GM23338 (cell line): ENCODE measurements at regions not wholly inside any gene's neighbourhood (a gene's known extent, or its start where the extent isn't known, plus 50 kb on each side); places are given as distances from the start of the nearest gene placed in this dataset.

Experiments used
- ATAC-seq: fragments of 200-7000 bp; cut with Tn5 transposase; 3 replicates; pipeline ENCODE4 v1.9.1; 2020
- DNase-seq: peaks from one replicate; pipeline ENCODE4 v3.0.0-alpha.2; 2015; ENCODE audit warnings: low spot score
- H2AFZ ChIP-seq: fragments of 200-600 bp; sonication (generic); 2 replicates; pipeline ENCODE4 v1.8.0; 2016; ENCODE audit warnings: antibody characterized with exemption, mild to moderate bottlenecking, moderate library complexity
- H3F3A ChIP-seq: fragments of 200-600 bp; sonication (generic); replicated peaks from 2 replicates; pipeline ENCODE4 v1.8.0; 2017; ENCODE audit warnings: antibody characterized with exemption, mixed run types, low read depth
- H3K27ac ChIP-seq: fragments of 200-600 bp; sonication (generic); 2 replicates; pipeline ENCODE4 v1.6.1; 2016; ENCODE audit warnings: low read depth
- H3K27me3 ChIP-seq: fragments of 200-600 bp; sonication (generic); 2 replicates; pipeline ENCODE4 v1.8.0; 2016; ENCODE audit warnings: mild to moderate bottlenecking, mixed run types, moderate library complexity; ENCODE audit not compliant: insufficient read depth
- H3K36me3 ChIP-seq: fragments of 200-600 bp; sonication (generic); 2 replicates; pipeline ENCODE4 v1.8.0; 2016; ENCODE audit warnings: mild to moderate bottlenecking; ENCODE audit not compliant: insufficient read depth
- H3K4me1 ChIP-seq: fragments of 200-600 bp; sonication (generic); 2 replicates; pipeline ENCODE4 v1.8.0; 2016; ENCODE audit warnings: mild to moderate bottlenecking, moderate library complexity; ENCODE audit not compliant: insufficient read depth
- H3K4me2 ChIP-seq: fragments of 200-600 bp; sonication (generic); 2 replicates; pipeline ENCODE4 v1.7.1; 2017; ENCODE audit warnings: mixed run types
- H3K4me3 ChIP-seq: fragments of 200-600 bp; sonication (generic); 2 replicates; pipeline ENCODE4 v1.6.1; 2016; ENCODE audit warnings: mixed run types
- H3K79me2 ChIP-seq: fragments of 200-600 bp; sonication (generic); replicated peaks from 2 replicates; pipeline ENCODE4 v1.8.0; 2017; ENCODE audit warnings: mild to moderate bottlenecking; ENCODE audit not compliant: insufficient read depth
- H3K9me2 ChIP-seq: fragments of 200-600 bp; sonication (generic); 2 replicates; pipeline ENCODE4 v1.8.0; 2017; ENCODE audit not compliant: insufficient read depth
- H4K20me1 ChIP-seq: fragments of 200-600 bp; sonication (generic); replicated peaks from 2 replicates; pipeline ENCODE4 v1.8.0; 2017; ENCODE audit warnings: mild to moderate bottlenecking; ENCODE audit not compliant: insufficient read depth
- H3K27ac Mint-ChIP-seq: 2 replicates; pipeline ENCODE4 v1.8.0; 2020; ENCODE audit warnings: inconsistent platforms, mild to moderate bottlenecking, moderate library complexity, mixed read lengths
- H3K27me3 Mint-ChIP-seq: 3 replicates; pipeline ENCODE4 v1.8.0; 2022; ENCODE audit warnings: low read depth, mild to moderate bottlenecking, moderate library complexity, mixed read lengths, inconsistent platforms; ENCODE audit not compliant: insufficient read depth, poor library complexity
- H3K36me3 Mint-ChIP-seq: 3 replicates; pipeline ENCODE4 v1.8.0; 2021; ENCODE audit warnings: low read depth, mild to moderate bottlenecking, inconsistent platforms, moderate library complexity, mixed read lengths
- H3K4me1 Mint-ChIP-seq: 3 replicates; pipeline ENCODE4 v1.8.0; 2020; ENCODE audit warnings: mild to moderate bottlenecking, inconsistent platforms, mixed read lengths
- H3K4me3 Mint-ChIP-seq: 3 replicates; pipeline ENCODE4 v1.8.0; 2021; ENCODE audit warnings: moderate library complexity, mild to moderate bottlenecking, inconsistent platforms, mixed read lengths
- H3K9me3 Mint-ChIP-seq: 3 replicates; pipeline ENCODE4 v1.8.0; 2020; ENCODE audit warnings: moderate library complexity, mild to moderate bottlenecking, inconsistent platforms, mixed read lengths
- CTCF ChIP-seq, 2 experiments: fragments of 200-600 bp in 1 of 2; sonication (generic) in 1 of 2; conservative IDR thresholded peaks; 2 replicates each; pipeline versions ENCODE4 v1.5.1 to v1.6.1; 2016 to 2017; ENCODE audit warnings: antibody characterized with exemption in 2 of 2, low read depth in 2 of 2, mild to moderate bottlenecking in 2 of 2, moderate library complexity in 1 of 2
- EZH2phosphoT487 ChIP-seq: fragments of 200-600 bp; sonication (generic); IDR thresholded peaks from one replicate; pipeline ENCODE4 v1.8.1; 2018; ENCODE audit warnings: antibody characterized with exemption; ENCODE audit not compliant: unreplicated experiment
- NANOG ChIP-seq: IDR thresholded peaks from 2 replicates; pipeline ENCODE4 v1.6.1; 2016; ENCODE audit warnings: antibody characterized with exemption, borderline replicate concordance
- POLR2AphosphoS5 ChIP-seq: IDR thresholded peaks from 2 replicates; pipeline ENCODE4 v1.6.1; 2016; ENCODE audit warnings: antibody characterized with exemption, low read depth
- STAT1 ChIP-seq: IDR thresholded peaks from one replicate; pipeline ENCODE4 v1.6.1; 2016; ENCODE audit warnings: antibody characterized with exemption; ENCODE audit not compliant: unreplicated experiment
- ZNF114 ChIP-seq: fragments of 250-450 bp; sonication (Bioruptor Pico); IDR thresholded peaks from 2 replicates; pipeline ENCODE4 v1.5.0; 2020; ENCODE audit warnings: mild to moderate bottlenecking, moderate library complexity
- ZNF331 ChIP-seq: fragments of 250-450 bp; sonication (Bioruptor Pico); IDR thresholded peaks from 2 replicates; pipeline ENCODE4 v1.5.0; 2020; ENCODE audit warnings: low read depth, mild to moderate bottlenecking, moderate library complexity
- ZNF462 ChIP-seq: fragments of 250-450 bp; sonication (Bioruptor Pico); IDR thresholded peaks from 2 replicates; pipeline ENCODE4 v1.5.0; 2020; ENCODE audit warnings: mild to moderate bottlenecking, moderate library complexity

DNA sequence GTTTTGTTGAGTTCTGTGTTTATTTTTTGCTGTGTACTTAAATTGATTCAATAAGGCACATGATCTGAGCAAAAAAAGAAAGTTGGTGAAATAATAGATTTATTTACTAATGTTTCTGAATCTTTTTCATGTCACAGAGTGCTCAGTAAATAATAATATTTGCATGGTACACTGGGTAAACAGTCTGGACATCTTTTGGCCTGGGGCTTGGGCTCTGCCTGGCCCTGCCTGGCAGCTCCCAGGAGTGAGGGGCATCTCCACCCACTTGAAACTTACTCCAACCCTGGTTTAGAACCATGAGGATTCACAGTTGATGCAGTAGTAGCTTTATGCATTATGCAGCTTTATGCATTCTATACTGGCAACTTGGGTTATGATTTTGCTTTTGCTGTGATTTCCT is 124.2 kb upstream of the SLC4A4 start:
- Histone ChIP-seq H3K4me1 (no peaks in the 10 kb centered on the region), H3K27ac (no peak overlapping the region), H4K20me1 (no peaks in the 10 kb centered on the region), H3K4me3 (no peak overlapping the region), H3K79me2 (no peaks in the 10 kb centered on the region), H2AFZ (no peak overlapping the region), H3K27me3 (no peaks in the 10 kb centered on the region), H3K4me2 (no peak overlapping the region), H3F3A (no peaks in the 10 kb centered on the region), H3K9me2 (no peaks in the 10 kb centered on the region), H3K36me3 (no peaks in the 10 kb centered on the region)
- H3K36me3 Mint-ChIP-seq, result no peaks in the 10 kb centered on the region
- peaks cover 2% of the 10 kb centered on the region for H3K27me3 Mint-ChIP-seq
- no peak overlapping the region for H3K4me3 Mint-ChIP-seq
- H3K4me1 Mint-ChIP-seq, result no peaks in the 10 kb centered on the region
- ATAC-seq (no peak), DNase-seq (no peak)
- H3K27ac Mint-ChIP-seq, result no peak overlapping the region
- no peaks in the 10 kb centered on the region for H3K9me3 Mint-ChIP-seq
- TF ChIP-seq ZNF331 (CRISPR knock-in tag) (no peak), CTCF (conservative IDR thresholded peaks at IDR 0.05; ENCODE audit: low read depth in 2 of 2) (no peak), POLR2AphosphoS5 (no peak), ZNF114 (CRISPR knock-in tag) (no peak), ZNF462 (CRISPR knock-in tag) (no peak), EZH2phosphoT487 (no peak), NANOG (no peak), STAT1 (no peak)
